LNCAP (cell line): ENCODE measurements at regions not wholly inside any gene's neighbourhood (a gene's known extent, or its start where the extent isn't known, plus 50 kb on each side); places are given as distances from the start of the nearest gene placed in this dataset.

Experiments
- TF ChIP-seq, protein P1 (sequence below): fragments of 450-650 bp; IDR thresholded peaks from 2 replicates; pipeline ENCODE4 v1.5.1; 2017; ENCODE audit warnings: mild to moderate bottlenecking

GRCh38 chr11:33461369-33462125 lies 204.4 kb downstream of the HIPK3 start:
- TF ChIP-seq, protein P1, sequence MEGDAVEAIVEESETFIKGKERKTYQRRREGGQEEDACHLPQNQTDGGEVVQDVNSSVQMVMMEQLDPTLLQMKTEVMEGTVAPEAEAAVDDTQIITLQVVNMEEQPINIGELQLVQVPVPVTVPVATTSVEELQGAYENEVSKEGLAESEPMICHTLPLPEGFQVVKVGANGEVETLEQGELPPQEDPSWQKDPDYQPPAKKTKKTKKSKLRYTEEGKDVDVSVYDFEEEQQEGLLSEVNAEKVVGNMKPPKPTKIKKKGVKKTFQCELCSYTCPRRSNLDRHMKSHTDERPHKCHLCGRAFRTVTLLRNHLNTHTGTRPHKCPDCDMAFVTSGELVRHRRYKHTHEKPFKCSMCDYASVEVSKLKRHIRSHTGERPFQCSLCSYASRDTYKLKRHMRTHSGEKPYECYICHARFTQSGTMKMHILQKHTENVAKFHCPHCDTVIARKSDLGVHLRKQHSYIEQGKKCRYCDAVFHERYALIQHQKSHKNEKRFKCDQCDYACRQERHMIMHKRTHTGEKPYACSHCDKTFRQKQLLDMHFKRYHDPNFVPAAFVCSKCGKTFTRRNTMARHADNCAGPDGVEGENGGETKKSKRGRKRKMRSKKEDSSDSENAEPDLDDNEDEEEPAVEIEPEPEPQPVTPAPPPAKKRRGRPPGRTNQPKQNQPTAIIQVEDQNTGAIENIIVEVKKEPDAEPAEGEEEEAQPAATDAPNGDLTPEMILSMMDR, result no peak

- TF ChIP-seq, protein P1, result no peak
Measured at GRCh38 chr11:33457948-33458347, 200.8 kb downstream of the HIPK3 start.

DNA sequence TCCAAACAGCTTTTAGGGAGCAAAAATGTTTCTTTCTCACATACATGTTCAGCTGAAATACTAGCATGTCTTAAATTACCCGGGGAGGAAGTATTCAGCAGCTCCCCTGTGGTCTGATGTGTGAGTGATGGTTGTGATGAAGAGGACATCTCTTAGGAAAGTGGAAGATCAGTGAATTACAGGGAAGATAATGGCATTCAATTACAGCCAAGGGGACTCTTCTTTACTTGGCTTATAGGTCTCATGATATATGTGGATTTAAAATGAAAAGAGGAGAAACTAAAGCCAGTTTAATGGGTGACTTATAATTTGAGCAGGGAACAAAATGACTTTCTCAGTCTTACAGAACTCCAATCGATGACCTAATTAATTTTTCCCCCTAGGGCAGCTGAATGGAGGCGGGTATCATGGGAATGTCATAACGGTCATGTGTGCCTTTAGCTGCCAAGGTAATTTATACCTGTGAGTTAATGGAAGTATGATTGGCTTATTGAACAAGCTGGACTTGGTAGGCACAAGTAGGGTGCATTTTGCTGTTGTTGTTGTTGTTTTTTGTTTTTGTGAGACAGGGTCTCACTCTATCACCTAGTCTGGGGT lies 198.8 kb downstream of the HIPK3 start:
- TF ChIP-seq, protein P1, result no peak

- TF ChIP-seq, protein P1, result no peak
Measured at GRCh38 chr11:33454264-33454663, 197.1 kb downstream of the HIPK3 start.

DNA sequence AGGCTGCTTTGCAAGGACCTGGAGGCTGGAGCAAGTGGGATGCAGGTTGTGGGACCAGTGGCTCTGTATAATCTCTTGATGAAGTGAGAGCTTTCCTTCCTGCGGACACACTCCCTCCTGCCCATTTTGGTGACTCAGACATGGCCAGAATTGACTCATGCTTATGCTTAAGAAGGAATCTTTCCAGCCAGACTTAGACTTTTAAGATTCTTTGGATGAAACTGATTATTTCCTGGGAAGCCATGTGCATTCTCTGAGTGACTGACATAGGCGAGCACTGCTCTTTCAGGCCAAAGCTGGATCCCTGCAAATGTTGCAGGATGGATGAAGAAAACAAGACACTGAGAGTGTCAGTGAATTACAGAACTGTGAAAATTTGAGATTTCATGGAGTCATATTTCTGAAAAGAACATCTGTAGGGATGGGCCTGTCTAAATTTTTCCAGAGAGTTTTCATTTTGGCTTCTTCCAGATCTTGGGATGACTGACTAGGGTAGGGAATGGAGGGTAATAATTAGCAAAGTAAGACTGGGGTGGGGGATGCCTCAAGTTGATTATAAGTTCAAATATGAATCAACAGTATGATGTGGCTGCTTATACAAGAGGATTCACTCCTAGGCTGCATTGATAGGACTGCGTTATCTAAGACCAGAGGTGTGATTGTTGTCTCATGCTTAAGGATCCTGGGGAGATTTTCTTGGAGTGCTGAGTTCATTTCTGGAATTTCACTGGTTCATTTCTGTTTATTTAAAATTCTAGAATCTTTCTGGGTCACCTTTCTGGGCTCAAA lies 195.8 kb downstream of the HIPK3 start:
- TF ChIP-seq, protein P1, result no peak

DNA sequence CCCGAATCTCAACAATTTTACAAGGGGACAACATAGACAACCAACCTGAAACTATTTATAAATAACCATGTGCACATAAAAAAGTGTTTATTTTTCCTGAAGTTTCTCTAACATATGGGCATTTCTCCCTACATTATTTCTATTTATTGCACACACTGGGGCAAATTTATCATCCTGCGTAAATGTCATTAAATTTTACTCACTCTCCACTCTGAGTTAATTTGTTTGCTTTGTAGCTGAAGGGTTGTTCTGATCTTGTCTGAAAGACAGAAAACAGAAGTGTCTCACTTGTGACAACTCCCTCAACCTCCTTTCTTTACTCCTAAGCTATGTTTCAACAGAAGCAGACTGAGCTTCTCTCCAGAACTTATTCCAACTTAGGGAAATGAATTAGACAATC lies 194.2 kb downstream of the HIPK3 start:
- TF ChIP-seq, protein P1, result no peak

- TF ChIP-seq, protein P1, result no peak
Measured at GRCh38 chr11:33449798-33450197, 192.6 kb downstream of the HIPK3 start.
